HEK293 (cell line): ENCODE measurements at regions not wholly inside any gene's neighbourhood (a gene's known extent, or its start where the extent isn't known, plus 50 kb on each side); places are given as distances from the start of the nearest gene placed in this dataset.

ENCODE experiments used
- CTCF ChIA-PET: fragments of 350-600 bp; formaldehyde crosslinking; extraction: SDS; loops from one replicate; lab custom pipeline; 2021; ENCODE audit warnings: antibody characterized with exemption; lab: Yijun Ruan, JAX
- POLR2A ChIA-PET: fragments of 300-600 bp; formaldehyde crosslinking; extraction: SDS; loops from one replicate; lab custom pipeline; 2020; ENCODE audit warnings: antibody characterized with exemption, inconsistent platforms; lab: Yijun Ruan, JAX
- H3K27ac ChIP-seq: fragments of 200-500 bp; sonication (Bioruptor generic); 2 replicates; pipeline ENCODE4 v1.5.1; 2014; ENCODE audit warnings: low read depth, low read length, control low read depth, inconsistent platforms; ENCODE audit errors: extremely low read depth
- H3K36me3 ChIP-seq, 2 experiments: fragments of 200-500 bp in 1 of 2; sonication (Bioruptor generic) in 1 of 2; 1 replicate in 1 of 2; 2 replicates in 1 of 2; pipeline ENCODE4 v1.5.1; 2014 to 2017; ENCODE audit warnings: inconsistent platforms in 2 of 2, low read length in 2 of 2; ENCODE audit not compliant: control insufficient read depth in 2 of 2, insufficient read depth in 1 of 2
- H3K4me1 ChIP-seq: fragments of 200-500 bp; sonication (Bioruptor generic); 2 replicates; pipeline ENCODE4 v1.5.1; 2014; ENCODE audit warnings: mild to moderate bottlenecking, low read length, inconsistent platforms; ENCODE audit not compliant: control insufficient read depth, insufficient read depth
- H3K4me3 ChIP-seq: 2 replicates; pipeline ENCODE4 v1.5.1; 2011; ENCODE audit warnings: low read depth, mild to moderate bottlenecking, control low read depth, low read length, moderate library complexity
- H3K9me3 ChIP-seq: fragments of 200-500 bp; sonication (Bioruptor generic); 2 replicates; pipeline ENCODE4 v1.5.1; 2014; ENCODE audit warnings: low read depth, low read length, inconsistent platforms; ENCODE audit not compliant: control insufficient read depth, insufficient read depth
- KLF1 ChIP-seq: fragments of 450-650 bp; formaldehyde crosslinking; IDR thresholded peaks from 2 replicates; pipeline ENCODE4 v1.5.1; 2016; ENCODE audit warnings: missing biosample characterization, missing genetic modification characterization
- PATZ1 ChIP-seq: fragments of 450-650 bp; formaldehyde crosslinking; IDR thresholded peaks from 2 replicates; pipeline ENCODE4 v1.5.1; 2016; ENCODE audit warnings: missing biosample characterization, missing genetic modification characterization
- REST ChIP-seq: fragments of 450-650 bp; formaldehyde crosslinking; IDR thresholded peaks from 2 replicates; pipeline ENCODE4 v1.5.1; 2016; ENCODE audit warnings: missing biosample characterization, missing genetic modification characterization
- SCRT1 ChIP-seq: fragments of 450-650 bp; formaldehyde crosslinking; IDR thresholded peaks from 2 replicates; pipeline ENCODE4 v1.5.1; 2016; ENCODE audit warnings: missing biosample characterization, missing genetic modification characterization, borderline replicate concordance
- YY1 ChIP-seq: fragments of 450-650 bp; formaldehyde crosslinking; IDR thresholded peaks from 2 replicates; pipeline ENCODE4 v1.5.1; 2018; ENCODE audit warnings: missing biosample characterization, missing genetic modification characterization
- ZIC2 ChIP-seq: fragments of 450-650 bp; formaldehyde crosslinking; IDR thresholded peaks from 2 replicates; pipeline ENCODE4 v1.5.1; 2016; ENCODE audit warnings: missing biosample characterization, missing genetic modification characterization
- ZNF114 ChIP-seq: fragments of 450-650 bp; formaldehyde crosslinking; IDR thresholded peaks from 2 replicates; pipeline ENCODE4 v1.5.0; 2017; ENCODE audit warnings: missing biosample characterization, missing genetic modification characterization
- ZNF221 ChIP-seq: fragments of 450-650 bp; formaldehyde crosslinking; IDR thresholded peaks from 2 replicates; pipeline ENCODE4 v1.5.1; 2017; ENCODE audit warnings: missing biosample characterization, missing genetic modification characterization, borderline replicate concordance
- ZNF23 ChIP-seq: fragments of 450-650 bp; formaldehyde crosslinking; IDR thresholded peaks from 2 replicates; pipeline ENCODE4 v1.5.1; 2016; ENCODE audit warnings: missing biosample characterization, missing genetic modification characterization, borderline replicate concordance
- ZNF26 ChIP-seq: fragments of 450-650 bp; formaldehyde crosslinking; IDR thresholded peaks from 2 replicates; pipeline ENCODE4 v1.5.1; 2016; ENCODE audit warnings: missing biosample characterization, missing genetic modification characterization
- ZNF530 ChIP-seq: fragments of 450-650 bp; formaldehyde crosslinking; IDR thresholded peaks from 2 replicates; pipeline ENCODE4 v1.5.1; 2016; ENCODE audit warnings: low read depth, missing biosample characterization, missing genetic modification characterization
- ZNF560 ChIP-seq: fragments of 450-650 bp; formaldehyde crosslinking; IDR thresholded peaks from 2 replicates; pipeline ENCODE4 v1.5.1; 2017; ENCODE audit warnings: missing biosample characterization, missing genetic modification characterization, borderline replicate concordance
- ZNF658 ChIP-seq: fragments of 450-650 bp; formaldehyde crosslinking; IDR thresholded peaks from 2 replicates; pipeline ENCODE4; 2016; ENCODE audit warnings: missing biosample characterization, missing genetic modification characterization
- ZNF670 ChIP-seq: fragments of 450-650 bp; formaldehyde crosslinking; IDR thresholded peaks from 2 replicates; pipeline ENCODE4 v1.5.1; 2016; ENCODE audit warnings: missing biosample characterization, missing genetic modification characterization, low read depth
- ZNF701 ChIP-seq: fragments of 450-650 bp; formaldehyde crosslinking; IDR thresholded peaks from 2 replicates; pipeline ENCODE4 v1.5.1; 2016; ENCODE audit warnings: missing biosample characterization, missing genetic modification characterization
- ZNF777 ChIP-seq: fragments of 450-650 bp; formaldehyde crosslinking; IDR thresholded peaks from 2 replicates; pipeline ENCODE4 v1.5.1; 2017; ENCODE audit warnings: missing biosample characterization, missing genetic modification characterization, borderline replicate concordance
- ZNF785 ChIP-seq: fragments of 450-650 bp; formaldehyde crosslinking; IDR thresholded peaks from 2 replicates; pipeline ENCODE4 v1.5.1; 2016; ENCODE audit warnings: missing biosample characterization, missing genetic modification characterization
- ZNF791 ChIP-seq: fragments of 450-650 bp; formaldehyde crosslinking; IDR thresholded peaks from 2 replicates; pipeline ENCODE4 v1.5.1; 2016; ENCODE audit warnings: missing biosample characterization, missing genetic modification characterization
- TF ChIP-seq, protein P1 (sequence below): fragments of 450-650 bp; formaldehyde crosslinking; IDR thresholded peaks from 2 replicates; pipeline ENCODE4 v1.5.1; 2016; ENCODE audit warnings: missing biosample characterization, missing genetic modification characterization
- TF ChIP-seq, protein P2 (sequence below): fragments of 450-650 bp; formaldehyde crosslinking; IDR thresholded peaks from 2 replicates; pipeline ENCODE4 v1.5.1; 2017; ENCODE audit warnings: missing biosample characterization, missing genetic modification characterization
- TF ChIP-seq, protein P3 (sequence below): fragments of 450-650 bp; formaldehyde crosslinking; IDR thresholded peaks from 2 replicates; pipeline ENCODE4 v1.5.1; 2016; ENCODE audit warnings: missing biosample characterization, missing genetic modification characterization

DNA sequence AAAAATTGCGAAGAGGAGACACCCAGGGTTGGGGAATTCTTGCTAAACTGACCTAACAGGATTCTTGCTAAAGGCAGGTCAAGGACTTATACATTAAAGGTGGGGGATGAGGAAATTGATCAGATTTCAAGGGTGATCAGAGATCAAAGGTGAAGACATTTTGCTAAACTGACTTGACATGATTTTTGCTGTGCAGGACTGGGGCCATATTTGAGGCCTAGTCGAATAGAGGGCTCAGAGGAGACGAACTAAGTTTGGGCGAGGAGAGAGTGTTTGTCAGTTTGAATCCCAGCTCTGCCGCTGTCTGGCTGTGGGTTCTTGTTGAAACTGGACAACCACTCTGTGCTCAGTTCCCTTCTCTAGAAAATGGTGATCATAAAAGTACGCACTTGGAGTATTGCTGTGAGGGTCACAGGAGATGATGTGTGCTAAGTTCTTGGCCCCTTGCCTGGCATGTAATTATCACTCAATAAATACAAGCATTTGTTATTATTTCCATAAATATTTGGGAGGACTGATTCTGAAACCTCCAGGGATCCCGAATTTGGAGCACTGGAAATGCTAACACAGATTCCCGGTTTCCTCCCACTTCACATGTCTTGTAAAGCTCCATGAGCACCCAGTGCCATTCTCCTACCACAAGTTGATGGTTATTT is 364.8 kb upstream of the PROK2 start (continued):
- TF ChIP-seq REST (no peak), ZNF26 (no peak), ZNF791 (tag by site-specific recombination) (no peak), ZNF114 (tag by site-specific recombination) (no peak), SCRT1 (tag by site-specific recombination) (no peak)

DNA sequence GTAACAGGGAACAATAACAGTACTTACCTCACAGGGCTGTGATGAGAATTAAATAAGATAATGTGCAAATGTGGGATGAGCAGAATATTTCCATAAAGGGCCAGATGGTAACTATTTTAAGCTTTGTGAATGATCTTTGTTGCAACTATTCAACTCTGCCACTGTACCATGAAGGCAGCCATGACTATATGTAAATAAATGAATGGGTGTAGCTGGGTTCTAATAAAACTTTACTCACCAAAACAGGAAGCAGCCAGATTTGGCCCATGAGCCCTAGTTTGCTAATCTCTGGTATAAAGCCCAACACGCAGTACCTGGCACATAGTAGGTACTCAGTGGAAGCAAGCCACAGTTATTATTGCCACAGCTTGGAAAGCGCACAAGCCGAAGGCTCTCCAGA is 362.7 kb upstream of the PROK2 start:
- H3K36me3 ChIP-seq: no peaks in the 10 kb centered on the region
- no peak overlapping the region for H3K4me3 ChIP-seq
- H3K4me1 ChIP-seq: peaks cover 6% of the 10 kb centered on the region; the same call in 1 of the 2 replicates
- H3K9me3 ChIP-seq: no peaks in the 10 kb centered on the region
- H3K27ac ChIP-seq: no peak overlapping the region
- ChIA-PET POLR2A (no interaction called here), CTCF (no interaction called here)
- TF ChIP-seq ZNF530 (no peak), ZNF670 (tag by site-specific recombination) (no peak), ZNF701 (tag by site-specific recombination) (no peak), KLF1 (tag by site-specific recombination) (no peak), ZNF785 (tag by site-specific recombination) (no peak), ZNF560 (no peak), ZIC2 (tag by site-specific recombination) (no peak), YY1 (no peak), PATZ1 (tag by site-specific recombination) (no peak), ZNF777 (tag by site-specific recombination) (no peak), ZNF221 (tag by site-specific recombination) (no peak), ZNF658 (no peak), ZNF23 (tag by site-specific recombination) (no peak)
- TF ChIP-seq, protein P1, sequence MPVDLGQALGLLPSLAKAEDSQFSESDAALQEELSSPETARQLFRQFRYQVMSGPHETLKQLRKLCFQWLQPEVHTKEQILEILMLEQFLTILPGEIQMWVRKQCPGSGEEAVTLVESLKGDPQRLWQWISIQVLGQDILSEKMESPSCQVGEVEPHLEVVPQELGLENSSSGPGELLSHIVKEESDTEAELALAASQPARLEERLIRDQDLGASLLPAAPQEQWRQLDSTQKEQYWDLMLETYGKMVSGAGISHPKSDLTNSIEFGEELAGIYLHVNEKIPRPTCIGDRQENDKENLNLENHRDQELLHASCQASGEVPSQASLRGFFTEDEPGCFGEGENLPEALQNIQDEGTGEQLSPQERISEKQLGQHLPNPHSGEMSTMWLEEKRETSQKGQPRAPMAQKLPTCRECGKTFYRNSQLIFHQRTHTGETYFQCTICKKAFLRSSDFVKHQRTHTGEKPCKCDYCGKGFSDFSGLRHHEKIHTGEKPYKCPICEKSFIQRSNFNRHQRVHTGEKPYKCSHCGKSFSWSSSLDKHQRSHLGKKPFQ (tag by site-specific recombination): no peak
- TF ChIP-seq, protein P2, sequence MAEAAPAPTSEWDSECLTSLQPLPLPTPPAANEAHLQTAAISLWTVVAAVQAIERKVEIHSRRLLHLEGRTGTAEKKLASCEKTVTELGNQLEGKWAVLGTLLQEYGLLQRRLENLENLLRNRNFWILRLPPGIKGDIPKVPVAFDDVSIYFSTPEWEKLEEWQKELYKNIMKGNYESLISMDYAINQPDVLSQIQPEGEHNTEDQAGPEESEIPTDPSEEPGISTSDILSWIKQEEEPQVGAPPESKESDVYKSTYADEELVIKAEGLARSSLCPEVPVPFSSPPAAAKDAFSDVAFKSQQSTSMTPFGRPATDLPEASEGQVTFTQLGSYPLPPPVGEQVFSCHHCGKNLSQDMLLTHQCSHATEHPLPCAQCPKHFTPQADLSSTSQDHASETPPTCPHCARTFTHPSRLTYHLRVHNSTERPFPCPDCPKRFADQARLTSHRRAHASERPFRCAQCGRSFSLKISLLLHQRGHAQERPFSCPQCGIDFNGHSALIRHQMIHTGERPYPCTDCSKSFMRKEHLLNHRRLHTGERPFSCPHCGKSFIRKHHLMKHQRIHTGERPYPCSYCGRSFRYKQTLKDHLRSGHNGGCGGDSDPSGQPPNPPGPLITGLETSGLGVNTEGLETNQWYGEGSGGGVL (tag by site-specific recombination): no peak
- TF ChIP-seq, protein P3, sequence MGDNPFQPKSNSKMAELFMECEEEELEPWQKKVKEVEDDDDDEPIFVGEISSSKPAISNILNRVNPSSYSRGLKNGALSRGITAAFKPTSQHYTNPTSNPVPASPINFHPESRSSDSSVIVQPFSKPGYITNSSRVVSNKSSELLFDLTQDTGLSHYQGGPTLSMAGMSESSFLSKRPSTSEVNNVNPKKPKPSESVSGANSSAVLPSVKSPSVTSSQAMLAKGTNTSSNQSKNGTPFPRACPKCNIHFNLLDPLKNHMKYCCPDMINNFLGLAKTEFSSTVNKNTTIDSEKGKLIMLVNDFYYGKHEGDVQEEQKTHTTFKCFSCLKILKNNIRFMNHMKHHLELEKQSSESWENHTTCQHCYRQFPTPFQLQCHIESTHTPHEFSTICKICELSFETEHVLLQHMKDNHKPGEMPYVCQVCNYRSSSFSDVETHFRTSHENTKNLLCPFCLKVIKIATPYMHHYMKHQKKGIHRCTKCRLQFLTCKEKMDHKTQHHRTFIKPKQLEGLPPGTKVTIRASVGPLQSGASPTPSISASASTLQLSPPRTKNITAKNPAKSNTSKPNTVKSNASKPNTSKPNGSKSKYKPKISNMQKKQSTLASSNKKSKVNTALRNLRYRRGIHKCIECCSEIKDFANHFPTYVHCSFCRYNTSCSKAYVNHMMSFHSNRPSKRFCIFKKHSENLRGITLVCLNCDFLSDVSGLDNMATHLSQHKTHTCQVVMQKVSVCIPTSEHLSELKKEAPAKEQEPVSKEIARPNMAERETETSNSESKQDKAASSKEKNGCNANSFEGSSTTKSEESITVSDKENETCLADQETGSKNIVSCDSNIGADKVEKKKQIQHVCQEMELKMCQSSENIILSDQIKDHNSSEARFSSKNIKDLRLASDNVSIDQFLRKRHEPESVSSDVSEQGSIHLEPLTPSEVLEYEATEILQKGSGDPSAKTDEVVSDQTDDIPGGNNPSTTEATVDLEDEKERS (tag by site-specific recombination): no peak
